ENCODE measurements at regions not wholly inside any gene's neighbourhood (a gene's known extent, or its start where the extent isn't known, plus 50 kb on each side); places are given as distances from the start of the nearest gene placed in this dataset.
A peak's percentile ranks its signal among the peaks of the same experiment; 100 is the strongest.
"Not testable (repeated sequence)": the region's sequence is repeated elsewhere in the genome, so short reads cannot be mapped to it uniquely, and the experiment has no call there.

DNA sequence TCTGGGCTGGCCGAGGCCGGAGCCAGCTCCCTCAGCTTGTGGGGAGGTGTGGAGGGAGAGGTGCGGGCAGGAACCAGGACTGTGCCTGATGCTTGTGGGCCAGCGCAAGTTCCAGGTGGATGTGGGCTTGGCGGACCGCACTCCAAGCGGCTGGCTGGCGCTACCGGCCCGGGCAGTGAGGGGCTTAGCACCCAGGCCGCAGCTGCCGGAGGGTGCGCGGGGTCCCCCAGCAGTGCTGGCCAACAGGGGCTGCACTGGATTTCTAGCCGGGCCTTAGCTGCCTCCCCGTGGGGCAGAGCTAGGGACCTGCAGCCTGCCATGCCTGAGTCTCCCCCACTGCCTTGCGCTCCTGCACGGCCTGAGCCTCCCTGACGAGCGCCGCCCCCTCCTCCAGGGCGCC, 242.8 kb downstream of the CCSER2 start:
- DNase-seq: no peak

DNA sequence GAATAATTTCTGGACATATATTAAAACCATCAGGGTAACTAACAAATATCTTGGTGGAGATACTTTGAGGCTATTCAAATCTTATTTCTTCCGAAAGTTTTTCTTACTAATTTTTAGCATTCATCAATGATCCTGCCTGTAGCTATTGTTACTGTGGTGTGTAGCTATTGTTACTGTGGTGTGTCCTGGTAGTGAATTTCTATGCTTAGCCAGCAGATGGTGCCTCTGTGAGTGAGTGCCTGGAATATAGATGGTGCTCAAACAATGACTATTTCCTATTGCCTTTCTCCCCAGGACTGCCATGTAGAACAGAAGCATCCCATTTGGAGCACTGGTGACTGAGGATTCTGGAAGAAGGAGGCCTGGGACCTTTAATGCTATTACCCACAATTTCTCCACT, 245.7 kb downstream of the CCSER2 start:
- no peak for DNase-seq

DNA sequence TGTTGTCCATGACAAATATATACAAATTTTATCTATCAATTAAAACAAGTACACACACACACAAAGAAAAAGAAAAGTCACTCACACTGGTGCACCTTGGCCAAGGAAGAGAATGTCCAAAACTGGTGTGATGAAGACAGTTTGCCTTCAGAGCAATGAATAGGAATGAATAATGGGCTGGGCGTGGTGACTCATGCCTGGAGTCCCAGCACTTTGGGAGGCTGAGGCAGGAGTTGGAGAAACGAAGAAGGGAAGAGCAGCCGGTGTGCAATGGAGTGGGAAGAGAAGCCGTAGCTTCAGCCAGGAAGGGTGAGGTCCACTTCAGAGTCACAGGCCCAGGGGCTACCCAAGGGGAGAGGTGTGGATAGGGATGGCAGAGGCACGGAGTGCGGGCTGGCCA, 253.6 kb downstream of the CCSER2 start:
- DNase-seq: no peak

DNA sequence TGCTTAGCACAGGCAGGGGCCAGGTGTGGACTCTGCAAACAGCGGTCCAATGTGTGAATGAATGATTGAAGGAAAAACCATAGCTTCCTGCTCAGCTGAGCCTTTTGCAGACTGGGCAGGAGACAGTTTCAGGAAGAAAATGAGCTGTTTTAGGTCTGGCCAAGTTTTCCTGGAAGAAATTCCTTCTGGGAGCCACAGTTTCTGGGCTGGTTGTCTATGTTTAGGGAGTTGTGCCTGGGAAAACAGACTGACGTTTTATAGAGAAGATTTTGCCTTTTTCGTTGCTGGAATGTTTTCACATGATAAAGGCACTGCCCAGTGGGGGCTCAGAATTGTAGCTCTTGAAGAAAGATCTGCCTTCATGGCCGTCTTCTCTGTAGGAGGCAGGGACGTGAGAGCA, 255.1 kb downstream of the CCSER2 start:
- no peak for DNase-seq

- DNase-seq: no peak
These were observed 259.4 kb downstream of the CCSER2 start for GRCh38 chr10:84587789-84588188.

- no peak for DNase-seq
These were observed 260.0 kb downstream of the CCSER2 start for GRCh38 chr10:84588426-84588825.

GRCh38 chr10:84588971-84589370, 260.6 kb downstream of the CCSER2 start:
- DNase-seq: no peak

DNA sequence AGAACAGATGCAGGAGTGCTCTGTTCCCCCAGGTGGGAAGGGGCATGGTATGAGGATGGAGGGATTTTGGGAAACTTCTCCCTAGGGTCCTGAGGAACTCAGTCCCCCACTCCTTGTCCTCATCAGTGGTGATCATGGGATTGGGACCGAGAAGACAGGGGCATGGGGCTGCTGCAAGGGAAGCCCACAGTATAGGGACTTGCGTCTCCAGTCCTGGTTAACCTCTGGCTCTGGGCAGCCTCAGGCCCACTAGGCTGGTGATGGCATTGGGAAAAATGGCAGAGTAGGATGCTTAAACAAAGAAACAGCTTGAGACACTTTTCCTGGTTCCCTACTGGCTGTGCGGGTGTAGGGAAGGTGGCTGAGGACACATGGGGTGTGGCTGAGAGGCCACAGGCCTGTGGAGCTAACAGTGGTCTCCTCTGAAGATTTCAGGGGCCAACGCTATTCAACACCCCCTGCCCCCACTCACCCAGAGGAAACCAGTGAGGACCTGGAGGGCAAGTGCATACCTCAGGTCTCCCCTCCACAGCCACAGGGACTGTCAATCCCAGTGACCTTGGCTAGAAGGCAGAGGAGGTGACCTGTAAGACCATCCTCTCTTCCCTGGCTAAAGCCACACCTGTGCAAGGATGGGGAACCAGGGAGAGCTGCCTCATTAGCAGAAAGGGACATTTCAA, 261.3 kb downstream of the CCSER2 start:
- no peak for DNase-seq

GRCh38 chr10:84590327-84591193, 262.2 kb downstream of the CCSER2 start:
- no peak for DNase-seq

DNA sequence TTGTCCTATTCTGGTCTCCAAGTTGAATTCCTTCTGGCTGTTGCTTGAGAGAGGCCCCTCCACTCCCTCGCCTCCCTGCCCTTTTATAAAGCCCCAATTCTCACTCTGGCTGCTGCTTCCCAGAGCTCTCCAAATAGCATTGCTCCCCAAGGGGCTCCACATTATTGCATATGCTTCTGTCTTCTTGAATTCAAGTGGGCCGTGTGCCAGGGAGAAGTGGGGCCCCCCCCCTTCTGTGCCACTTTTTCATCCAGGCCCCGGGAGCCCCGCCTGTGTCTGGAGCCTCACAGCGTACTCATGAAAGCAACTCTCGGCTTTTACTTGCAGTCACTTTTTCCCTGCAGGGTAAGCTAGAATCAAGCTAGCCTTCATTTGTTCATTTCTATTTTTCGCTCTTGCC, 265.1 kb downstream of the CCSER2 start:
- DNase-seq: no peak

DNA sequence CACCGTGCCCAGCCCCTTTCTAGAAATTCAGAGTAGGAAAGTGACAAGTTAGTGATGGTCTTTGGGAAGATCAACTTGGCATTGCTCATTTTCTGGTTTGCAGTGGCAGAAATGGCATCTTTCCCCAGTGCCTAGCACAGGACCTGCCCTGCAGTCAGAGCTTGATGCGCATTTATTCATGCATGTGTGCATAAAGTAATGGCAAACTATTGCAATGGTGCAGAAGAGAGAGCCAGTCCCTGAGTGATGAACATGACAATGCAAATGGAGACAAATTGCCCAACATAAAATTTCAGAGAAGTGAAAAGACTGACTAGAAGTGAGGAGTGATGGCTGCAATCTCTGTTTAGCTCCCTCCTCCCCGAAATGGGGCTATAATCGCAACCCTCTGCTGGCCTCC, 268.2 kb downstream of the CCSER2 start:
- no peak for DNase-seq

- no peak for DNase-seq
These were observed 270.9 kb downstream of the CCSER2 start for GRCh38 chr10:84599254-84599653.

DNA sequence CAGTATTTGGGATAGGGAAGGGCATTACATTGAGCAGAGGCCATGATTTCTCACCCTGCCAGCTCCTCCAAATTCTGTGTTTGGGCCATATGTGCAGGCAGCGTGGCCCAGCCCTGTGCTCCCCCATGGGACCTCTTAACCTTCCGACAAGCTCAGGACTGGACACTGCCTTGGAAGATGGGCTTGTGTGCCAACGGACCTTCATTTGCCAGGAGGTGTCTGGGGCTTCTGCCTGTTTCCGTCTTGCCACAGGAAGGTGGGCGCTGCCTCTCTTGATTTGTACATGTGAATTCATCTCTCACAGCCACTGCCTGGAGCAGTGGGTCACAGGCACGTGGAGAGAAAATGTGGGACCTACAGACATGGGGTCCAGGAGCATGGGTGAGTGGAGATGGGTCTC, 272.6 kb downstream of the CCSER2 start:
- DNase-seq: no peak

DNA sequence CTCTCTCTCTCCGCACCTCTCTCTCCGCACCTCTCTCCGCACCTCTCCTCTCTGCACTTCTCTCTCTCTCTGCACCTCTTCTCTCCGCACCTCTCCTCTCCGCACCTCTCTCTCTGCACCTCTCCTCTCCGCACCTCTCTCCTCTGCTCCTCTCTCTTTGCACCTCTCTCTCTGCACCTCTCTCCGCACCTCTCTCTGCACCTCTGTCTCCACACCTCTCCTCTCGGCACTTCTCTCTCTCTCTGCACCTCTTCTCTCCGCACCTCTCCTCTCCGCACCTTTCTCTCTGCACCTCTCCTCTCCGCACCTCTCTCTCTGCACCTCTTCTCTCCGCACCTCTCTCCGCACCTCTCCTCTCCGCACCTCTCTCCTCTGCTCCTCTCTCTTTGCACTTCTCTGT, 274.2 kb downstream of the CCSER2 start:
- DNase-seq: not testable (repeated sequence)

- DNase-seq: no peak
These were observed 275.6 kb downstream of the CCSER2 start for GRCh38 chr10:84603971-84604370.

DNA sequence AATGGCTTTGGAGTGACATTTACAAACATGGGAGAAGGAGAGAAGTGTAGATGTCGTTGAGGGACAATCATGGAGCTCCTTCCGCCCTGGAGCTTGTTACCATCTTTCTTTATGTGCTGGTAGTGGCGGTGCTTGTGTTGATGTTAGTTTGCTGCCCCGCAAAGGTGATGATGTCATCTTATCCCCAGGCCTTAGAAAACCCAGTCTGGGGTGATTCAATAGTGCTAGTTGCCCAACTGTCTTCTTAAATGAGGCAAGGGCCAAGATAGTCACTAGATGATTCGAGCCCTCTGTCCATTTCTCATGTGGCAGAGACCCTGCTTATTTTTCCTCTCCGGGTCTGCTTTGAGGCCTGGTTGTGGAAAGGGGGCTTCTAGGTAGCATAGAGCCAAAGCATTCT, 277.4 kb downstream of the CCSER2 start:
- no peak for DNase-seq

DNA sequence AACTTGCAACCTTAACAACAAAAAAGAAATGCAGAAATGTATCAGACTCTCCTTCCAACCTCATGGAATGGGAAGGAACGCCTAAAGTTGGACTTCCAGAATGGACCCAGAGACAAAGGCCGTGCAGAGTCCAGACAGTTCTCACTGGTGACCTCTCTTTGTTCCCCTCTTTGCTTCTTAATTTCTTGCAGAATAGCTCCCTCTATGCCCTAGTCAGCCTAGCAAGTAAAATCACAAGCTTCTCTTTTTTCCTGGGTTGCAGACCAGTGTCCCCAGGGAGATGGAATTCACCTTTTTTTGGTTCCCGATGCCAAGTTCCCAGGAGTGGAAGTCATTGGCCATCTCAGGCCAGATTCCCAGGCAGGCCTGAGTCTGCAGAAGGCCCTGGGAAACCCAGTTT, 278.0 kb downstream of the CCSER2 start:
- peak in 1 of 2 experiments; percentile 3 for DNase-seq

- peak in 1 of 2 experiments; percentile 23 for DNase-seq
These were observed 278.7 kb downstream of the CCSER2 start for GRCh38 chr10:84607044-84607443.

DNA sequence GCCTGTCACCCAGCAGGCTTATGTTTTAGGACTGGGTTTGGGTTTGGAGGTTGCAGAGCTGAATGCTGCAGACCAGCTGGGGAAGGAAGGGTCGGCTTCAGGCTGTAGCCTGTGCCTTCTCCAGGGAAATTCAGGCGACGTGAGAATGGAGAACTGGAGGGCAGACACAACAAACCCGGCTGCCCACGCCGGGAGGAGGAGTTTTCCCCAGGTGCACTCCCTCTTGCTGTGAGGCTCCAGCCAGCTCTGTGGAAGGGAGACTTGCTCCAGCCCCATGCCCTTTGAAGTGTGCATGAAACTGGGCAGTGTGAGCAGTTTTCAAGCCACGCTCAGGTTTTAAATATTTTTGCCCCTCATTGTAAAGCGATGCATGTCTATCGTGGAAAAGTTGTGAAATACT, 279.1 kb downstream of the CCSER2 start:
- DNase-seq: no peak

- DNase-seq: no peak
These were observed 279.7 kb downstream of the CCSER2 start for GRCh38 chr10:84608126-84608525.

DNA sequence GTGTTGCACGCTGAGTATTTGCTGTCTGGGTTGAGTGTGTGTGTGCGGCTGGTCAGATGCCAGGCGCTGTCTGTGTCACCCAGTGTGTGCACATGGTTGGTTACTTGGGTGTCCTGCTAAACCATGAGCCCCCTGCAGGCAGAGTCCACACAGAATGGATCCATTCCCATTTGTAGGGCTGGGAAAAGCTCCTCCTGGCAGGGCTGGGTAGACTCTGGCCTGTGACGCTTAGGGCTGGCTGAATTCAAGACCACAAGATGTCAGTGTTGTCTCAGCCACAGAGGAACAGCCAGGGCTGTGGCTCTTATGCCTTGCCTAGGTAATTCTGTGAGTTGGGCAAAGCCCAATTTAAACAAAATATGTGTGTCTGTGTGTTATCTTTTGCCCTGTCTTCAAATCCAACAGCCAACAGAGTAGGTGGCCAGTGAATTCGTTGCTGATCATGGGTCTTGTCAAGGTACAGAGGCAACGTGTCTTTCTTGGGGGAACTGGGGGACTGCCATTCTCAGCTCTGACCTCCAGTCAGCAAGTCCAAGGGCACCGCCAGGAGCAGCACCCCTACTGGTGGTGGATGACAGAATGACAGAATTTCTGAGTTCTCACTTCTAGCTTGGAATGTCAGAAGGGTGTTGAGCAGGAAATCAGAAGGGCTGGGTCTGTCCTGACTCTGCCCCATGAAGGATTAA, 285.1 kb downstream of the CCSER2 start:
- DNase-seq: peak; percentile 79 to 82

GRCh38 chr10:84626397-84627087, 298.2 kb downstream of the CCSER2 start:
- DNase-seq: peak; percentile 65 to 83

- no peak for DNase-seq
These were observed 304.5 kb downstream of the CCSER2 start for GRCh38 chr10:84632866-84633265.

Measured in NCI-H524 (cell line).